ENCODE measurements at regions not wholly inside any gene's neighbourhood (a gene's known extent, or its start where the extent isn't known, plus 50 kb on each side); places are given as distances from the start of the nearest gene placed in this dataset.

- TF ChIP-seq ATF3 (IDR thresholded peaks at IDR 0.05; ENCODE audit: borderline replicate concordance, extremely low read depth, low read depth, low read length) (no peak), JUNB (IDR thresholded peaks at IDR 0.05) (no peak), TBL1XR1 (IDR thresholded peaks at IDR 0.05; ENCODE audit: low read depth, low read length) (no peak), ZNF384 (IDR thresholded peaks at IDR 0.05; ENCODE audit: borderline replicate concordance, low read depth, low read length) (no peak)
Measured at GRCh38 chr4:27742816-27743215, 882.2 kb downstream of the STIM2 start (continued).

GRCh38 chr4:27759611-27760575 is 899.3 kb downstream of the STIM2 start:
- ChIA-PET CTCF (interaction anchor here (1.1 to 1.7 kb wide), 3 partner anchors 20 to 68 kb away, joined by 3 to 5 read pairs (median 3); no protein-coding TSS in a partner anchor), RAD21 (ENCODE audit: unreplicated experiment) (no interaction called here), SMC1A (ENCODE audit: uncharacterized antibody, unreplicated experiment) (interaction anchor here (1.7 to 2.2 kb wide), 3 partner anchors 8 to 36 kb away, joined by 4 to 6 read pairs (median 6); no protein-coding TSS in a partner anchor), POLR2A (interaction anchor here (0.6 kb wide), 1 partner anchor 411 kb away, joined by 3 read pairs; no protein-coding TSS in a partner anchor)
- ATAC-seq (no peak), FAIRE-seq (no peak), DNase-seq (ENCODE audit: low read depth, low spot score) (no peak)
- no peak overlapping the region for H2AFZ ChIP-seq (ENCODE audit: control insufficient read depth, low read depth, low read length)
- 16% methylated on average over 11 of the region's 11 CpGs for WGBS (ENCODE audit: insufficient coverage, insufficient replicate concordance, low lambda C conversion rate, missing lambda C conversion rate)
- no peaks in the 10 kb centered on the region for H3K4me1 ChIP-seq (ENCODE audit: control insufficient read depth, insufficient read depth, low read length)
- intact Hi-C loops (cut with micrococcal nuclease; ENCODE audit: unreplicated experiment): no loop called here
- H3K27me3 ChIP-seq (replicated peaks in 1 of 2; ENCODE audit: control insufficient read depth in 2 of 2, insufficient read depth in 2 of 2, low read length in 1 of 2): no peaks in the 10 kb centered on the region
- no peaks in the 10 kb centered on the region for H3K9me3 ChIP-seq (replicated peaks; ENCODE audit: control insufficient read depth, insufficient read depth, low read length)
- H3K79me2 ChIP-seq (ENCODE audit: control insufficient read depth, insufficient read depth, low read length): no peaks in the 10 kb centered on the region
- H3K4me3 ChIP-seq: no peak overlapping the region
- H3K4me2 ChIP-seq (ENCODE audit: control insufficient read depth, insufficient read depth): no peak overlapping the region
- H3K9ac ChIP-seq (ENCODE audit: control insufficient read depth, insufficient read depth, low read length): no peak overlapping the region
- H3K36me3 ChIP-seq (ENCODE audit: control insufficient read depth in 2 of 2, insufficient read depth in 2 of 2, low read length in 1 of 2): no peaks in the 10 kb centered on the region
- H4K20me1 ChIP-seq (ENCODE audit: control insufficient read depth, insufficient read depth): no peaks in the 10 kb centered on the region
- BruUV-seq (replicated peaks): no TSS peak
- in situ Hi-C loops (cut with MboI): no loop called here
- no peak overlapping the region for H3K27ac ChIP-seq (ENCODE audit: control insufficient read depth, insufficient read depth)
- TF ChIP-seq ZNF384 (IDR thresholded peaks at IDR 0.05; ENCODE audit: borderline replicate concordance, low read depth, low read length): no peak
- TF ChIP-seq BRCA1 (IDR thresholded peaks at IDR 0.05; ENCODE audit: low read depth, low read length): no peak
- TF ChIP-seq, protein P1, sequence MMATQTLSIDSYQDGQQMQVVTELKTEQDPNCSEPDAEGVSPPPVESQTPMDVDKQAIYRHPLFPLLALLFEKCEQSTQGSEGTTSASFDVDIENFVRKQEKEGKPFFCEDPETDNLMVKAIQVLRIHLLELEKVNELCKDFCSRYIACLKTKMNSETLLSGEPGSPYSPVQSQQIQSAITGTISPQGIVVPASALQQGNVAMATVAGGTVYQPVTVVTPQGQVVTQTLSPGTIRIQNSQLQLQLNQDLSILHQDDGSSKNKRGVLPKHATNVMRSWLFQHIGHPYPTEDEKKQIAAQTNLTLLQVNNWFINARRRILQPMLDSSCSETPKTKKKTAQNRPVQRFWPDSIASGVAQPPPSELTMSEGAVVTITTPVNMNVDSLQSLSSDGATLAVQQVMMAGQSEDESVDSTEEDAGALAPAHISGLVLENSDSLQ (IDR thresholded peaks at IDR 0.05): no peak
- TF ChIP-seq, protein P2, sequence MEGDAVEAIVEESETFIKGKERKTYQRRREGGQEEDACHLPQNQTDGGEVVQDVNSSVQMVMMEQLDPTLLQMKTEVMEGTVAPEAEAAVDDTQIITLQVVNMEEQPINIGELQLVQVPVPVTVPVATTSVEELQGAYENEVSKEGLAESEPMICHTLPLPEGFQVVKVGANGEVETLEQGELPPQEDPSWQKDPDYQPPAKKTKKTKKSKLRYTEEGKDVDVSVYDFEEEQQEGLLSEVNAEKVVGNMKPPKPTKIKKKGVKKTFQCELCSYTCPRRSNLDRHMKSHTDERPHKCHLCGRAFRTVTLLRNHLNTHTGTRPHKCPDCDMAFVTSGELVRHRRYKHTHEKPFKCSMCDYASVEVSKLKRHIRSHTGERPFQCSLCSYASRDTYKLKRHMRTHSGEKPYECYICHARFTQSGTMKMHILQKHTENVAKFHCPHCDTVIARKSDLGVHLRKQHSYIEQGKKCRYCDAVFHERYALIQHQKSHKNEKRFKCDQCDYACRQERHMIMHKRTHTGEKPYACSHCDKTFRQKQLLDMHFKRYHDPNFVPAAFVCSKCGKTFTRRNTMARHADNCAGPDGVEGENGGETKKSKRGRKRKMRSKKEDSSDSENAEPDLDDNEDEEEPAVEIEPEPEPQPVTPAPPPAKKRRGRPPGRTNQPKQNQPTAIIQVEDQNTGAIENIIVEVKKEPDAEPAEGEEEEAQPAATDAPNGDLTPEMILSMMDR (IDR thresholded peaks at IDR 0.05 in 2 of 3, conservative IDR thresholded peaks at IDR 0.05 in 1 of 3; ENCODE audit: control insufficient read depth in 2 of 3, extremely low read depth in 1 of 3, insufficient read depth in 1 of 3, low read depth in 3 of 3, low read length in 3 of 3): no peak
- no peak for TF ChIP-seq YY1 (IDR thresholded peaks at IDR 0.05; ENCODE audit: low read depth, low read length)
- TF ChIP-seq STAT1 (conservative IDR thresholded peaks at IDR 0.05): no peak
- TF ChIP-seq, protein P3, sequence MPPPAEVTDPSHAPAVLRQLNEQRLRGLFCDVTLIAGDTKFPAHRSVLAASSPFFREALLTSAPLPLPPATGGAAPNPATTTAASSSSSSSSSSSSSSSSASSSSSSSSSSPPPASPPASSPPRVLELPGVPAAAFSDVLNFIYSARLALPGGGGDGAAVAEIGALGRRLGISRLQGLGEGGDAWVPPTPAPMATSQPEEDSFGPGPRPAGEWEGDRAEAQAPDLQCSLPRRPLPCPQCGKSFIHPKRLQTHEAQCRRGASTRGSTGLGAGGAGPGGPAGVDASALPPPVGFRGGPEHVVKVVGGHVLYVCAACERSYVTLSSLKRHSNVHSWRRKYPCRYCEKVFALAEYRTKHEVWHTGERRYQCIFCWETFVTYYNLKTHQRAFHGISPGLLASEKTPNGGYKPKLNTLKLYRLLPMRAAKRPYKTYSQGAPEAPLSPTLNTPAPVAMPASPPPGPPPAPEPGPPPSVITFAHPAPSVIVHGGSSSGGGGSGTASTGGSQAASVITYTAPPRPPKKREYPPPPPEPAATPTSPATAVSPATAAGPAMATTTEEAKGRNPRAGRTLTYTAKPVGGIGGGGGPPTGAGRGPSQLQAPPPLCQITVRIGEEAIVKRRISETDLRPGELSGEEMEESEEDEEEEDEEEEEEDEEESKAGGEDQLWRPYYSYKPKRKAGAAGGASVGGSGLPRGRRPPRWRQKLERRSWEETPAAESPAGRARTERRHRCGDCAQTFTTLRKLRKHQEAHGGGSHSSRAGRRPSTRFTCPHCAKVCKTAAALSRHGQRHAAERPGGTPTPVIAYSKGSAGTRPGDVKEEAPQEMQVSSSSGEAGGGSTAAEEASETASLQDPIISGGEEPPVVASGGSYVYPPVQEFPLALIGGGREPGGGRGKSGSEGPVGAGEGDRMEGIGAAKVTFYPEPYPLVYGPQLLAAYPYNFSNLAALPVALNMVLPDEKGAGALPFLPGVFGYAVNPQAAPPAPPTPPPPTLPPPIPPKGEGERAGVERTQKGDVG (CRISPR knock-in tag; IDR thresholded peaks at IDR 0.05): no peak
- TF ChIP-seq LARP7 (IDR thresholded peaks at IDR 0.05): no peak
- no peak for TF ChIP-seq MTA2 (IDR thresholded peaks at IDR 0.05; ENCODE audit: low read depth)
- TF ChIP-seq RAD51 (IDR thresholded peaks at IDR 0.05): no peak
- no peak for TF ChIP-seq IKZF1 (conservative IDR thresholded peaks at IDR 0.05)
- no peak for TF ChIP-seq CREM (IDR thresholded peaks at IDR 0.05; ENCODE audit: low read depth)
- no peak for TF ChIP-seq JUND (IDR thresholded peaks at IDR 0.05; ENCODE audit: low read depth, low read length)

Measured in GM12878 (cell line).